SK-N-SH treated with all-trans-retinoic acid at 6 μM for 48 hours (cell line): ENCODE measurements at regions not wholly inside any gene's neighbourhood (a gene's known extent, or its start where the extent isn't known, plus 50 kb on each side); places are given as distances from the start of the nearest gene placed in this dataset.

ENCODE experiments used
- ATAC-seq: fragments of 200-7000 bp; cut with Tn5 transposase; 3 replicates; pipeline ENCODE4 v1.9.1; 2020; ENCODE audit warnings: mild to moderate bottlenecking, moderate library complexity
- BACH2 ChIP-seq: fragments of 250-450 bp; sonication (Bioruptor Pico); IDR thresholded peaks from 2 replicates; pipeline ENCODE4 v1.9.0; 2021; ENCODE audit warnings: mild to moderate bottlenecking, borderline replicate concordance
- CREB5 ChIP-seq: fragments of 250-450 bp; sonication (Bioruptor Pico); IDR thresholded peaks from 2 replicates; pipeline ENCODE4 v1.5.1; 2020; ENCODE audit warnings: low read depth, mild to moderate bottlenecking, moderate library complexity
- CSDC2 ChIP-seq: fragments of 250-450 bp; sonication (Bioruptor Pico); IDR thresholded peaks from 2 replicates; pipeline ENCODE4 v1.5.0; 2020; ENCODE audit warnings: mild to moderate bottlenecking, moderate library complexity
- CSRNP3 ChIP-seq: fragments of 250-450 bp; sonication (Bioruptor Pico); IDR thresholded peaks from 2 replicates; pipeline ENCODE4 v1.5.1; 2021; ENCODE audit warnings: mild to moderate bottlenecking, moderate library complexity
- ESRRG ChIP-seq: fragments of 250-450 bp; sonication (Bioruptor Pico); IDR thresholded peaks from 2 replicates; pipeline ENCODE4 v1.6.1; 2021; ENCODE audit warnings: mild to moderate bottlenecking
- GLIS3 ChIP-seq: fragments of 250-450 bp; sonication (Bioruptor Pico); IDR thresholded peaks from 2 replicates; pipeline ENCODE4 v1.5.0; 2020; ENCODE audit warnings: mild to moderate bottlenecking, moderate library complexity
- ISL1 ChIP-seq: fragments of 250-450 bp; sonication (Bioruptor Pico); IDR thresholded peaks from 2 replicates; pipeline ENCODE4 v2.1.2; 2022; ENCODE audit warnings: mild to moderate bottlenecking, moderate library complexity
- OSR1 ChIP-seq: fragments of 250-450 bp; sonication (Bioruptor Pico); IDR thresholded peaks from 2 replicates; pipeline ENCODE4 v1.8.0; 2022; ENCODE audit warnings: moderate library complexity, mild to moderate bottlenecking, inconsistent platforms
- PATZ1 ChIP-seq: fragments of 250-450 bp; sonication (Bioruptor Pico); IDR thresholded peaks from 2 replicates; pipeline ENCODE4 v1.8.0; 2020; ENCODE audit warnings: mild to moderate bottlenecking, moderate library complexity, borderline replicate concordance
- POU6F1 ChIP-seq: fragments of 250-450 bp; sonication (Bioruptor Pico); IDR thresholded peaks from 2 replicates; pipeline ENCODE4 v1.8.0; 2021; ENCODE audit warnings: low read depth, mild to moderate bottlenecking, moderate library complexity, borderline replicate concordance
- PPARA ChIP-seq: fragments of 250-450 bp; sonication (Bioruptor Pico); IDR thresholded peaks from 2 replicates; pipeline ENCODE4 v1.5.0; 2020; ENCODE audit warnings: mild to moderate bottlenecking, borderline replicate concordance
- RARB ChIP-seq: fragments of 250-450 bp; sonication (Bioruptor Pico); IDR thresholded peaks from 2 replicates; pipeline ENCODE4 v1.8.0; 2021; ENCODE audit warnings: mild to moderate bottlenecking, moderate library complexity
- SNAI2 ChIP-seq: fragments of 250-450 bp; sonication (Bioruptor Pico); IDR thresholded peaks from 2 replicates; pipeline ENCODE4 v1.5.0; 2020; ENCODE audit warnings: mild to moderate bottlenecking, moderate library complexity
- TCF4 ChIP-seq: fragments of 250-450 bp; sonication (Bioruptor Pico); IDR thresholded peaks from 2 replicates; pipeline ENCODE4 v1.8.0; 2021; ENCODE audit warnings: mild to moderate bottlenecking, moderate library complexity, borderline replicate concordance
- TOX ChIP-seq: fragments of 250-450 bp; sonication (Bioruptor Pico); IDR thresholded peaks from 2 replicates; pipeline ENCODE4 v1.8.0; 2021; ENCODE audit warnings: mild to moderate bottlenecking, moderate library complexity, borderline replicate concordance
- TSHZ2 ChIP-seq: fragments of 250-450 bp; sonication (Bioruptor Pico); IDR thresholded peaks from 2 replicates; pipeline ENCODE4 v1.5.0; 2020; ENCODE audit warnings: mild to moderate bottlenecking, moderate library complexity
- ZC3H10 ChIP-seq: fragments of 250-450 bp; sonication (Bioruptor Pico); IDR thresholded peaks from 2 replicates; pipeline ENCODE4 v1.5.1; 2021; ENCODE audit warnings: mild to moderate bottlenecking, moderate library complexity
- ZFP3 ChIP-seq: fragments of 250-450 bp; sonication (Bioruptor Pico); IDR thresholded peaks from 2 replicates; pipeline ENCODE4 v1.5.0; 2020; ENCODE audit warnings: mild to moderate bottlenecking, moderate library complexity
- ZNF565 ChIP-seq: fragments of 450-650 bp; formaldehyde crosslinking; conservative IDR thresholded peaks from 2 replicates; pipeline ENCODE4 v1.5.0; 2020; ENCODE audit warnings: low read depth, mild to moderate bottlenecking, moderate library complexity
- ZNF70 ChIP-seq: fragments of 450-650 bp; formaldehyde crosslinking; IDR thresholded peaks from 2 replicates; pipeline ENCODE4 v1.5.0; 2020; ENCODE audit warnings: mild to moderate bottlenecking, moderate library complexity
- ZNF8 ChIP-seq: fragments of 450-650 bp; formaldehyde crosslinking; IDR thresholded peaks from 2 replicates; pipeline ENCODE4 v1.5.0; 2020; ENCODE audit warnings: mild to moderate bottlenecking, moderate library complexity

GRCh38 chr2:163046615-163047014 is 208.0 kb upstream of the KCNH7 start:
- no peak for ATAC-seq
- TF ChIP-seq PPARA: no peak

- no peak for TF ChIP-seq GLIS3 (CRISPR knock-in tag)
- TF ChIP-seq CREB5 (CRISPR knock-in tag): no peak
- TF ChIP-seq PPARA: no peak
- no peak for TF ChIP-seq TSHZ2 (CRISPR knock-in tag)
- TF ChIP-seq ZNF70: no peak
- no peak for TF ChIP-seq SNAI2 (CRISPR knock-in tag)
- no peak for TF ChIP-seq POU6F1 (CRISPR knock-in tag)
- TF ChIP-seq ZNF8 (CRISPR knock-in tag): no peak
- no peak for TF ChIP-seq OSR1 (CRISPR knock-in tag)
- TF ChIP-seq ZNF565 (CRISPR knock-in tag): no peak
- TF ChIP-seq ISL1: no peak
- no peak for TF ChIP-seq ZC3H10 (CRISPR knock-in tag)
- no peak for TF ChIP-seq CSRNP3
- no peak for TF ChIP-seq TCF4
- TF ChIP-seq ZFP3: no peak
- no peak for TF ChIP-seq BACH2 (CRISPR knock-in tag)
- no peak for ATAC-seq
Measured at GRCh38 chr2:163045830-163046229, 207.3 kb upstream of the KCNH7 start.

- ATAC-seq: no peak
Measured at GRCh38 chr2:163044114-163044513, 205.5 kb upstream of the KCNH7 start.

More at GRCh38 chr2:163044114-163044513, 205.5 kb upstream of the KCNH7 start:
- no peak for TF ChIP-seq PATZ1 (CRISPR knock-in tag)
- no peak for TF ChIP-seq BACH2 (CRISPR knock-in tag)
- no peak for TF ChIP-seq TCF4
- no peak for TF ChIP-seq SNAI2 (CRISPR knock-in tag)
- no peak for TF ChIP-seq ISL1
- TF ChIP-seq ESRRG (CRISPR knock-in tag): no peak
- TF ChIP-seq CSDC2: no peak
- no peak for TF ChIP-seq GLIS3 (CRISPR knock-in tag)
- TF ChIP-seq ZNF8 (CRISPR knock-in tag): no peak
- no peak for TF ChIP-seq TSHZ2 (CRISPR knock-in tag)
- no peak for TF ChIP-seq RARB (CRISPR knock-in tag)
- no peak for TF ChIP-seq TOX (CRISPR knock-in tag)
- no peak for TF ChIP-seq ZC3H10 (CRISPR knock-in tag)
